ENCODE measurements at regions not wholly inside any gene's neighbourhood (a gene's known extent, or its start where the extent isn't known, plus 50 kb on each side); places are given as distances from the start of the nearest gene placed in this dataset.
A peak's percentile ranks its signal among the peaks of the same experiment; 100 is the strongest.

- no peak for DNase-seq
- no peak overlapping the region for H3K27ac Mint-ChIP-seq
- H3K4me3 Mint-ChIP-seq = no peak overlapping the region
- no peaks in the 10 kb centered on the region for H3K9me3 Mint-ChIP-seq
- ATAC-seq (ENCODE audit: low read depth in 2 of 2) = no peak
- H3K27me3 Mint-ChIP-seq = no peaks in the 10 kb centered on the region
- no peaks in the 10 kb centered on the region for H3K4me1 Mint-ChIP-seq
- H3K36me3 Mint-ChIP-seq = no peaks in the 10 kb centered on the region
Observed at GRCh38 chr13:58884353-58885209, 1253.0 kb downstream of the PCDH17 start.

DNA sequence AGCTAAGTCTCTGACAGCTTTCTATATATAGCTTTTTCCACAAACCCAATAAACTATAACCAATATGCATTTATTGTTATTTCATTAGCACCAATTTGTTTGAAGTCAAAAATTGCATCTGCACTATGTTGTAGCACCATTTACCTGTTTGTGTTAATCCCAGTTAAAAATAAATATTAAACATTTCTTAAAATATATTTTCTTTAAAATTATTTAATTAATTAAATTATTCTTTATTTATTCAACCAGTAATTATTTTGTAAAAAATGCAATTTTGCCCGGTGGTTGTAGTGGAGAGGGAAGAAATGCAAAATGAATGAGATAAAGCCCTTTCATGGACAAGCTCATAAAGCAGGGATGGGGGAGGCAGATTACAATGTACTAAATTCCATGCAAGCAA lies 1257.9 kb downstream of the PCDH17 start:
- Mint-ChIP-seq H3K36me3 (no peaks in the 10 kb centered on the region), H3K9me3 (peaks cover 0 to 8% (median 0%) of the 10 kb centered on the region in 7 donors), H3K27ac (no peak overlapping the region), H3K4me3 (no peak overlapping the region), H3K4me1 (no peaks in the 10 kb centered on the region), H3K27me3 (no peaks in the 10 kb centered on the region)
- ATAC-seq (ENCODE audit: low read depth in 2 of 2) (no peak), DNase-seq (no peak)

DNA sequence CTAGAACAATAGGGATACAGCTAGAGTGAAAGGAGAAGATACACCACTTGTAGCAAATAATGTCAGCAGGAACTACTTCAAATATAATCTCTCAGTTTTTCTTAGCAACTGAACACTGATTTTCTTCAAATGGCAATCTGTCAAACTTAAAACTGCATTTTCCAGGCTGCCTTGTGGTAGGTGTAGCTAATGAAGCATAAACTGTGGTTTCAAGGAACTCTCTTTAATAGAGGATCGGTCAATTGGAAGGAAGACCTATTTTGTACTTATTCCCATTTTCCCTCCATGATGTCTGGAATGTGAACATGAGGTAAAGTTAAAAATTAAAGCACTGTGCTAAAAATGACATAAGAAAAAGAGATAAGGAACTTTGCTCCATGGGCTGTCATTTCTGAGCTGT lies 1261.9 kb downstream of the PCDH17 start:
- Mint-ChIP-seq H3K4me1 (no peaks in the 10 kb centered on the region), H3K27me3 (no peaks in the 10 kb centered on the region), H3K36me3 (no peaks in the 10 kb centered on the region), H3K4me3 (no peak overlapping the region), H3K27ac (no peak overlapping the region), H3K9me3 (peaks cover 0 to 8% (median 0%) of the 10 kb centered on the region in 7 donors)
- no peak for ATAC-seq (ENCODE audit: low read depth in 2 of 2)
- no peak for DNase-seq

DNA sequence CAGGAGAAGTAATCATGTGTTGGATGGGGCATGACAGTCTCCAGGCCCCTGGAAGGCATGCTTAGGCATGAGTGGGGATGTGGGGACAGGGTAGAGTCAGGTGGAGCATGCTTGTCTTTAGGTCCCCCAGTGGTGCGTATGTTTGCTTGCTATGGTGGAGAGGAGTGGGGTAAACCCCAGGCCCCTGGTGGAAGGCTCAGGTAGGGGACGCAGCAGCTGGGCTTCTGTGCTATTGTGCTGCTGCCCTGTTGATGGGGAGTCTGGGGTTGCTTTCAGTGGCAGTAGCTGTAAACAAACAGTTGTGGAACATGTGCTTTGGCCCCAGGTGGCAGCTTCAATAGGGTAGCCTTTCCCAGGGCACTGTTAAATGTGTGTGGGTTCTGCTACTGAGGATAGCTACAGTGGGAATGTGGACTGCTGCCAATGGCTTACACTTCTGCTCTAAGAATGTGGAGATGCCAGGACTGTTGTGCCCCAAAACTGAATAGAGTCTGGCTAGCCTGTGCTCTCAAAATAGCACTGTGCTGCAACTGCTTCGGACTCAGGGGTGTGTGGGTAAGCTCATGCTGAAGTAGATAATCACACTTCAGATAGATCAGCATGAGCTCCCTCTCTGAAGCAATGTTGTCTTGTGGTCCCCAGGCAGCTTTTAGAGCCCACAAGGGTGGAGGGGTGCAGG lies 1257.3 kb downstream of the DIAPH3 start:
- H3K27me3 Mint-ChIP-seq = no peaks in the 10 kb centered on the region
- no peak for ATAC-seq (ENCODE audit: low read depth in 2 of 2)
- no peaks in the 10 kb centered on the region for H3K36me3 Mint-ChIP-seq
- no peak overlapping the region for H3K4me3 Mint-ChIP-seq
- peaks cover 0 to 7% (median 0%) of the 10 kb centered on the region in 7 donors for H3K9me3 Mint-ChIP-seq
- no peaks in the 10 kb centered on the region for H3K4me1 Mint-ChIP-seq
- H3K27ac Mint-ChIP-seq = no peak overlapping the region
- DNase-seq = no peak

DNA sequence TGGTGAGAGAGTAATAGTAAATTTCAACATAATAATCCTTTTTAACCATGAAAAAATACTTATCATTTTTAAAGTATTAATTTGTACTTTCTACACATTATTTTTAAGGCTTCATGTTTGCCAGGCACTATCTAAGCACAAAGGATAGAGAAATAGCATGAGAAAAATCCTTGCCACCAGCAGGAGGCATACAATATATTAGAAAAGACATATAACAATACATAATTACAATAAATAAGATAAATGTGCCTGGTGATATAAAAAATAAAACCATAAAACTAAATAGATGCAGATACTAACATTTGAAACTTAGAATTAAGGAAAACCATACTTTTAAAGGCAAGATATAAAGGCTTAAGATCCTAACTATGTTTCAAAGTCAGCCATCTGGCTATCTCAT lies 1256.4 kb downstream of the DIAPH3 start:
- Mint-ChIP-seq H3K4me1 (no peaks in the 10 kb centered on the region), H3K4me3 (no peak overlapping the region), H3K27ac (no peak overlapping the region), H3K9me3 (peaks cover 0 to 7% (median 0%) of the 10 kb centered on the region in 7 donors), H3K36me3 (no peaks in the 10 kb centered on the region), H3K27me3 (no peaks in the 10 kb centered on the region)
- ATAC-seq (ENCODE audit: low read depth in 2 of 2) = no peak
- DNase-seq = no peak

DNA sequence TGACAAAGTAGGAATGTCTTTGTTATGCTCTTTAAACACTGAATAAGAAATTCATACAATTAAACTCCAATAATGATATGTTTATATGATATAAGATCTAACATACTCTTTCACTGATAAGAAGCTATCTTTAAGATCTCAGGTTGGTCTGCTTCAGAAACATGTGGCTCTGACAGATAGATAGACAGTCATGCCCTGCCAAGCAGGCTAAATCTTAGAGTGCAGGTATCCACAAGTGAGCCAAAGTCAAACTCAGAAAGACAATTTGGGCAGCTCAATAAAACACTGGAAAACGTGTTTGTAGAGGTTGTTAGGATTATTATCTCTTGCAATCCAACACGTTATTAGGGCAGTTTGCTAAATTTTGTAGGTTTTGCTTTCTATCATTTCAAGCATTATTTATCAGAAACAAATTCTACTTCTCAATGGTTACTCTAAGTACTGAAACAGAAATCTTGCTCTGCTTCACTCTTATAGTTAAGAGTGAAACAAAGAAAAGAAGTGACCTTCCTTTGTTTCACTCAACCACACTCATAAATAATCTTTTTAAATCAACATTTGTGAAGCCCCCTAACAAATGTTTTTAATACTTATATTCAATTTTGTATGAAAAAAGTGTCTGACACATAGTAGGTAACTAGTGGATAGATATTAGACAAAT lies 1255.6 kb downstream of the DIAPH3 start:
- ATAC-seq (ENCODE audit: low read depth in 2 of 2) (no peak), DNase-seq (no peak)
- Mint-ChIP-seq H3K27me3 (no peaks in the 10 kb centered on the region), H3K4me1 (no peaks in the 10 kb centered on the region), H3K27ac (no peak overlapping the region), H3K4me3 (no peak overlapping the region), H3K36me3 (no peaks in the 10 kb centered on the region), H3K9me3 (peaks cover 0 to 4% (median 0%) of the 10 kb centered on the region in 7 donors)

GRCh38 chr13:58919551-58919950 lies 1244.2 kb downstream of the DIAPH3 start:
- ATAC-seq (ENCODE audit: low read depth in 2 of 2) (no peak), DNase-seq (no peak)
- Mint-ChIP-seq H3K4me1 (no peaks in the 10 kb centered on the region), H3K9me3 (peaks cover 0 to 21% (median 2%) of the 10 kb centered on the region in 7 donors), H3K36me3 (no peaks in the 10 kb centered on the region), H3K27ac (no peak overlapping the region), H3K27me3 (no peaks in the 10 kb centered on the region), H3K4me3 (no peak overlapping the region)

DNA sequence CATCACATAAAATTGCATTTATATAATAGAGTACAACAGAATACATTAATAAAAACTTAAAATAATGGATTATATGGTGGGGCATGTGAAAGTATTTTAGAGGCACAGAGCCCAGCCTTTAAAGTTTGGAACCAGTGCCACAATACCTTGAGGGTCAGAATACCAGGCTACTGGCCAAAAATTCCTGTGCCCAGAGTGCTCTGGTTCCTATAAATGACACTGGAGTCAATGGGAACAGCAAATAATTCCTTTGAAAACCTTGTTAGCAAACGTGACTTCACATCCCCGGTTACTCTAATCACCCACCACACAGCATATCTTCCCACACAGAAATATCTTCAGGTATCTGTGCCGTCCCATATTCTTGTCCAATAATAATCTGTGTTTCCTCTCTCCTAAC lies 1242.6 kb downstream of the DIAPH3 start:
- Mint-ChIP-seq H3K4me3 (no peak overlapping the region), H3K36me3 (no peaks in the 10 kb centered on the region), H3K9me3 (peaks cover 0 to 17% (median 0%) of the 10 kb centered on the region in 7 donors), H3K4me1 (no peaks in the 10 kb centered on the region), H3K27me3 (no peaks in the 10 kb centered on the region), H3K27ac (no peak overlapping the region)
- no peak for ATAC-seq (ENCODE audit: low read depth in 2 of 2)
- no peak for DNase-seq

GRCh38 chr13:58926858-58927257 lies 1236.9 kb downstream of the DIAPH3 start:
- no peak overlapping the region for H3K4me3 Mint-ChIP-seq
- ATAC-seq (ENCODE audit: low read depth in 2 of 2) (no peak), DNase-seq (no peak)
- no peaks in the 10 kb centered on the region for H3K4me1 Mint-ChIP-seq
- H3K36me3 Mint-ChIP-seq = no peaks in the 10 kb centered on the region
- no peak overlapping the region for H3K27ac Mint-ChIP-seq
- peaks cover 1 to 16% (median 4%) of the 10 kb centered on the region in 7 donors for H3K9me3 Mint-ChIP-seq
- peaks cover 0 to 6% (median 0%) of the 10 kb centered on the region in 3 donors for H3K27me3 Mint-ChIP-seq

- Mint-ChIP-seq H3K4me1 (no peaks in the 10 kb centered on the region), H3K27me3 (no peaks in the 10 kb centered on the region), H3K4me3 (no peak overlapping the region), H3K9me3 (peaks cover 0 to 7% (median 2%) of the 10 kb centered on the region in 7 donors), H3K36me3 (no peaks in the 10 kb centered on the region), H3K27ac (no peak overlapping the region)
- DNase-seq = no peak
- no peak for ATAC-seq (ENCODE audit: low read depth in 2 of 2)
Observed at GRCh38 chr13:58933475-58933874, 1230.3 kb downstream of the DIAPH3 start.

DNA sequence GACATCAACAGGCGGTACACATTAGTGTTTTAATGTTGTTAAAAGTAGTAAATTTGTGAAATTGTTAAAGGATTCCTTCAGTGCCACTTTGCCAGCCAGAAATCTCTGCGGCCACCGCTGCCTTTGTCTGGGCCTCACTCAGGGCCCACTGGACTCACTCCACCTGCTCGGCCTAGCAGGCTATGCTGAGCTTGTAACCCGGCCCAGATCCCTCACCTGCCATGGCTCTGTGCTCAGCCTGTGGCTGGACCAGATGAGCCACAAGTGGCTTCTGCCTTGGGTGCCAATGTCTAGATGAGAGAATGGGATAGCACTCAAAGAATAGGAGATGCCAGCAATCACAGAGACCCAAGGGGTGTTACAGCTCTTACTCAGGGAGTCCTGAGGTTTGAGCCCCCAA lies 1228.0 kb downstream of the DIAPH3 start:
- Mint-ChIP-seq H3K4me1 (no peaks in the 10 kb centered on the region), H3K36me3 (no peaks in the 10 kb centered on the region), H3K9me3 (peaks cover 0 to 7% (median 2%) of the 10 kb centered on the region in 7 donors), H3K27me3 (no peaks in the 10 kb centered on the region), H3K27ac (no peak overlapping the region), H3K4me3 (no peak overlapping the region)
- no peak for DNase-seq
- ATAC-seq (ENCODE audit: low read depth in 2 of 2) = no peak

DNA sequence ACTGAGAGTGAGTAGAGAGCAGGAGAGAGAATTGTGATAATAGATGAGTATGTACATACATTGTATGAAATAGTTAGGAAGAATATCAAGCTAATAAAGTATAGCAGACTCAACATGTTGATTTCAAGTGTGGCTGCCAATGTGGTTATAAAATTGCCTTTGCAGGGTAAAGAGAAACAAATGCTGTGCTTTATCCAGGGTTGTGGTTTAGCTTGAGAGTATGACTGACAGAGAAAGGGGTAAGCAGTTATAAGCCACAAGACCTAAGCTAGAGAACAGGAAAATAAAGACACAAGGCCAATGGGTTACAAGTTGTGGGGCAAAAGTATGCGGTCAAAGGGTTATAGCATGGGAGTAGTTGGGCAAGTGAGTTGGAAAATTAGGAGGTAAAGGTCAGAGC lies 1217.5 kb downstream of the DIAPH3 start:
- H3K36me3 Mint-ChIP-seq = no peaks in the 10 kb centered on the region
- H3K4me3 Mint-ChIP-seq = no peak overlapping the region
- H3K9me3 Mint-ChIP-seq = peaks cover 8 to 46% (median 21%) of the 10 kb centered on the region in 7 donors
- ATAC-seq (ENCODE audit: low read depth in 2 of 2) (no peak), DNase-seq (no peak)
- H3K27ac Mint-ChIP-seq = no peak overlapping the region
- no peaks in the 10 kb centered on the region for H3K4me1 Mint-ChIP-seq
- peaks cover 0 to 13% (median 0%) of the 10 kb centered on the region in 3 donors for H3K27me3 Mint-ChIP-seq

- Mint-ChIP-seq H3K4me1 (peaks cover 3 to 10% (median 9%) of the 10 kb centered on the region in 3 donors), H3K9me3 (peaks cover 8 to 46% (median 21%) of the 10 kb centered on the region in 7 donors), H3K4me3 (no peak overlapping the region), H3K36me3 (no peaks in the 10 kb centered on the region), H3K27me3 (peaks cover 0 to 13% (median 0%) of the 10 kb centered on the region in 3 donors), H3K27ac (peak overlapping the region in 1 of 6 donors; percentile 74)
- ATAC-seq (ENCODE audit: low read depth in 2 of 2) = no peak
- DNase-seq = no peak
Observed at GRCh38 chr13:58949646-58950045, 1214.1 kb downstream of the DIAPH3 start.

Measured in naive B cell (primary cell).